HuH-7 (cell line): ENCODE measurements at regions not wholly inside any gene's neighbourhood (a gene's known extent, or its start where the extent isn't known, plus 50 kb on each side); places are given as distances from the start of the nearest gene placed in this dataset.

Experiments
- DNase-seq: peaks from one replicate; pipeline ENCODE4 v3.0.0; 2011; ENCODE audit warnings: low spot score

GRCh38 chr2:121096611-121097010 is 188.4 kb downstream of the TFCP2L1 start:
- DNase-seq = no peak

GRCh38 chr2:121098556-121098955 is 186.4 kb downstream of the TFCP2L1 start:
- no peak for DNase-seq

GRCh38 chr2:121099329-121100290 is 185.4 kb downstream of the TFCP2L1 start:
- no peak for DNase-seq

- DNase-seq = no peak
Observed at GRCh38 chr2:121101093-121101715, 183.8 kb downstream of the TFCP2L1 start.

- no peak for DNase-seq
Observed at GRCh38 chr2:121102941-121103340, 182.1 kb downstream of the TFCP2L1 start.

- no peak for DNase-seq
Observed at GRCh38 chr2:121103960-121104359, 181.0 kb downstream of the TFCP2L1 start.

- no peak for DNase-seq
Observed at GRCh38 chr2:121104721-121105141, 180.3 kb downstream of the TFCP2L1 start.

GRCh38 chr2:121110924-121111323 is 174.1 kb downstream of the TFCP2L1 start:
- DNase-seq = no peak

- DNase-seq = no peak
Observed at GRCh38 chr2:121118951-121119350, 166.1 kb downstream of the TFCP2L1 start.

- DNase-seq = no peak
Observed at GRCh38 chr2:121120411-121120810, 164.6 kb downstream of the TFCP2L1 start.

GRCh38 chr2:121120991-121121390 is 164.0 kb downstream of the TFCP2L1 start:
- no peak for DNase-seq

GRCh38 chr2:121121661-121122060 is 163.3 kb downstream of the TFCP2L1 start:
- no peak for DNase-seq

- DNase-seq = no peak
Observed at GRCh38 chr2:121123268-121123667, 161.7 kb downstream of the TFCP2L1 start.

GRCh38 chr2:121124330-121124729 is 160.7 kb downstream of the TFCP2L1 start:
- DNase-seq = no peak

GRCh38 chr2:121125350-121125749 is 159.7 kb downstream of the TFCP2L1 start:
- DNase-seq = no peak

- peak; percentile 67 for DNase-seq
Observed at GRCh38 chr2:121128741-121129659, 156.0 kb downstream of the TFCP2L1 start.

GRCh38 chr2:121129692-121130091 is 155.3 kb downstream of the TFCP2L1 start:
- DNase-seq = no peak

GRCh38 chr2:121130301-121130850 is 154.6 kb downstream of the TFCP2L1 start:
- DNase-seq = no peak

- no peak for DNase-seq
Observed at GRCh38 chr2:121131375-121131774, 153.6 kb downstream of the TFCP2L1 start.

GRCh38 chr2:121132054-121132761 is 152.8 kb downstream of the TFCP2L1 start:
- DNase-seq = no peak

- no peak for DNase-seq
Observed at GRCh38 chr2:121132762-121133107, 152.3 kb downstream of the TFCP2L1 start.
